Suppressor macrophage (primary cell): ENCODE measurements at regions not wholly inside any gene's neighbourhood (a gene's known extent, or its start where the extent isn't known, plus 50 kb on each side); places are given as distances from the start of the nearest gene placed in this dataset.
A peak's percentile ranks its signal among the peaks of the same experiment; 100 is the strongest.
"Not testable (repeated sequence)": the region's sequence is repeated elsewhere in the genome, so short reads cannot be mapped to it uniquely, and the experiment has no call there.

Source experiments
- DNase-seq, 4 experiments: peaks; one replicate each; pipeline ENCODE4 v3.0.0-alpha.2; 2020 to 2022

GRCh38 chr1:170377896-170378634 is 153.9 kb upstream of the GORAB start:
- peak in 1 of 4 experiments; percentile 21 for DNase-seq

- no peak for DNase-seq
Measured at GRCh38 chr1:170385750-170386149, 146.2 kb upstream of the GORAB start.

GRCh38 chr1:170388489-170388888 is 143.5 kb upstream of the GORAB start:
- DNase-seq, result no peak

- DNase-seq, result no peak
Measured at GRCh38 chr1:170395149-170395548, 136.8 kb upstream of the GORAB start.

GRCh38 chr1:170397061-170397460 is 134.9 kb upstream of the GORAB start:
- no peak for DNase-seq

- no peak for DNase-seq
Measured at GRCh38 chr1:170402476-170403311, 129.3 kb upstream of the GORAB start.

- DNase-seq, result no peak
Measured at GRCh38 chr1:170407138-170407537, 124.8 kb upstream of the GORAB start.

- no peak for DNase-seq
Measured at GRCh38 chr1:170407581-170407980, 124.4 kb upstream of the GORAB start.

GRCh38 chr1:170410401-170411166 is 121.4 kb upstream of the GORAB start:
- DNase-seq, result no peak

- DNase-seq, result peak in 1 of 4 experiments; percentile 6
Measured at GRCh38 chr1:170414989-170415709, 116.8 kb upstream of the GORAB start.

GRCh38 chr1:170415710-170416372 is 116.1 kb upstream of the GORAB start:
- DNase-seq, result no peak

- DNase-seq, result no peak
Measured at GRCh38 chr1:170424346-170424745, 107.6 kb upstream of the GORAB start.

- no peak for DNase-seq
Measured at GRCh38 chr1:170426596-170426995, 105.4 kb upstream of the GORAB start.

- not testable (repeated sequence) for DNase-seq
Measured at GRCh38 chr1:170427002-170427401, 105.0 kb upstream of the GORAB start.

- DNase-seq, result peak in 1 of 4 experiments; percentile 5
Measured at GRCh38 chr1:170436928-170437327, 95.0 kb upstream of the GORAB start.

- peak in 2 of 4 experiments; percentile 4 to 5 for DNase-seq
Measured at GRCh38 chr1:170445096-170445495, 86.9 kb upstream of the GORAB start.

GRCh38 chr1:170448661-170449158 is 83.3 kb upstream of the GORAB start:
- DNase-seq, result no peak

GRCh38 chr1:170457325-170458050 is 74.5 kb upstream of the GORAB start:
- DNase-seq, result not testable (repeated sequence)

- DNase-seq, result no peak
Measured at GRCh38 chr1:170460001-170460400, 72.0 kb upstream of the GORAB start.

GRCh38 chr1:170460414-170461155 is 71.4 kb upstream of the GORAB start:
- DNase-seq, result no peak
